GM18867 (cell line): ENCODE measurements at regions not wholly inside any gene's neighbourhood (a gene's known extent, or its start where the extent isn't known, plus 50 kb on each side); places are given as distances from the start of the nearest gene placed in this dataset.
"Not testable (repeated sequence)": the region's sequence is repeated elsewhere in the genome, so short reads cannot be mapped to it uniquely, and the experiment has no call there.

Experiments used
- ATAC-seq: cut with Tn5 transposase; IDR thresholded peaks from one replicate; pipeline ENCODE4 v1.9.1; 2021; ENCODE audit warnings: mild to moderate bottlenecking, moderate library complexity; ENCODE audit not compliant: unreplicated experiment

DNA sequence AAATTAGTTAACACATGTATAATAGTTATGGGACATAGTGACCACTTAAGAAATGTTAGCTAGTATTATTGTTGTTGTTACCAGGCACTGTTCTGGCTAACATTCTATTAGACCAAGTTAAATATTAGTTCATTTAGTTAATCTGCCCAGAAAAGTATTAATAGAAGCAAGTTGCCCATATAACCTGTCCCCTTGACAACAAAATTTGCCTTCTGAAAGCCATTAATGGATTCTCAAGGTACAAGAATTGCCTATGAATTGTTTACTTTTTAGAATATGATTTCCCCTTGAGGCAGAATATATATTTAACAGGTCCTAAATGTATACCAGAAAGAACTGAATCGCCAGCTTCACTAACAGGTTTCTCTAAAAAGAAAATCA is 167.3 kb upstream of the TMCC3 start:
- peak; percentile 34 for ATAC-seq

DNA sequence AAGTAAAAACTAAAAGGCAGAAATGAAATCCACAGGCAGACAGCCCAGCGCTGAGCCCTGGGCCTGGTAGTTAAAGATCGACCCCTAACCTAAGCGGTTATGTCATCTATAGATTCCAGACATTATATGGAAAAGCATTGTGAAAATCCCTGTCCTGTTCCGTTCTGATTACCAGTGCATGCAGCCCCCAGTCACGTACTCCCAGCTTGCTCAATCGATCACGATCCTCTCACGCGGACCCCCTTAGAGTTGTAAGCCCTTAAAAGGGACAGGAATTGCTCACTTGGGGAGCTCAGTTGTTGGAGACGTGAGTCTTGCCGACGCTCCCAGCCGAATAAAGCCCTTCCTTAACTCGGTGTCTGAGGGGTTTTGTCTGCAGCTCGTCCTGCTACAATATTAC is 166.8 kb upstream of the TMCC3 start:
- not testable (repeated sequence) for ATAC-seq

DNA sequence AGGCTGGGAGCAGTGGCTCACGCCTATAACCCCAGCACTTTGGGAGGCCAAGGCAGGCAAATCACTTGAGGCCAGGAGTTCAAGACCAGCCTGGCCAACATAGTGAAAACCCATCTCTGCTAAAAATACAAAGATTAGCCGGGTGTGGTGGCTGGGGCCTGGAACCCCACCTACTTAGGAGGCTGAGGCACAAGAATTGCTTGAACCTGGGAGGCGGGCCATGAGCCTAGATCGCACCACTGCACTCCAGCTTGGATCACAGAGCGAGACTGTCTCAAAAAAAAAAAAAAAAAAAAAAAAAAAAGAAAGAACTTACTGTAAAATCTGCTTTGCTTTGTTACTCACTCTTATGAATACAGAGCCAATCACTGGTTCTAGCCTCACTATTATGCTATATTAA is 166.4 kb upstream of the TMCC3 start:
- ATAC-seq, result not testable (repeated sequence)

DNA sequence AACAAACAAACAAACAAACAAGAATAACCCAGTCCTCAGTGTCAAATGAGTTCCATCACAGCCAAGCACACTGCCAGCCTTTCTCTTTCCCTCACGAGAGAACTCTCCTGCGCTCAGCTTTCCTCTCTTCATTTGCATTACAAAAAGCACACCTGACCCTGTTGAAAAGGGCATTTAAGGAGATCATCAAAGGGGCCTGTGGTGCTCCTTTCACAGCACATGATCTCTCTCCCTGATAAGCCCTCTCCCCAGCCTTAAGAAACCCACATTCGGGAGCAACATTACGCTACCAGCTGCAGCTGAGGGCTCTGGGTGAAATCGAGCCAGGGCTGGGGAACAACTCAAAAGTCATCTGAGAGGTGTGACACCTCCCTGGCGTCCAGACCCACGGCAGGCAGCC is 165.6 kb upstream of the TMCC3 start:
- no peak for ATAC-seq

DNA sequence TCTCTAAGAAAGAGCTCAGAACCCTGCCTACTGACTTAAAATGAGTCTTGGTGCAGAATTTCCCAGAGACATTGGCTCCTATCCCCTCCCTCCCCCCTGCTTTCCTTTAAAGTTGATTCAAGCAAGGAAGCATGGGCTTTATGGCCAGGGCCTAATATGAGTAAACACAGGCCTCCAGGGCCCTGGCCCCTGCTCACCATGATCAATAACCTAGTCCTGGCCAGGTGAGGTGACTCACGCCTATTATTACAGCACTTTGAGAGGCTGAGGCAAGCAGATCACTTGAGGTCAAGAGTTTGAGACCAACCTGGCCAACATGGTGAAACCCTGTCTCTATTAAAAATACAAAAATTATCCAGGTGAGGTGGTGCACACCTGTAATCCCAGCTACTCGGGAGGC is 165.1 kb upstream of the TMCC3 start:
- no peak for ATAC-seq

DNA sequence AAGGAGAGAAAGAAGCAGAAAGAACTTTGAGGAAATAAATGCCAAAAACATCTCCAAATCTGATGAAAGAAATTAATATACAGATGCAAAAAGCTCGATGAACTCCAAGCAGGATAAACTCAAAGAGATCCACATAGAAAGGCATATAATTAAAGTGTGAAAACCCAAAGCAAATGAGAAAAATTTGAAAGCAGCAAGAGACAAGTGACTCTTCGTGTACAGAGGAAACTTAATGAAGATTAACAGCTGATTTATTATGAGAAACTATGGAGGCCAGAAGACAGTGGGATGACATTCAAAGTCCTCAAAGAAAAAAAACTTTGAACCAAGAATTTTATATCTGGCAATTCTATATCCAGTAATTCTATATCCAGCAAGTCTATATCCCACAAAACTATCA is 163.0 kb upstream of the TMCC3 start:
- no peak for ATAC-seq

DNA sequence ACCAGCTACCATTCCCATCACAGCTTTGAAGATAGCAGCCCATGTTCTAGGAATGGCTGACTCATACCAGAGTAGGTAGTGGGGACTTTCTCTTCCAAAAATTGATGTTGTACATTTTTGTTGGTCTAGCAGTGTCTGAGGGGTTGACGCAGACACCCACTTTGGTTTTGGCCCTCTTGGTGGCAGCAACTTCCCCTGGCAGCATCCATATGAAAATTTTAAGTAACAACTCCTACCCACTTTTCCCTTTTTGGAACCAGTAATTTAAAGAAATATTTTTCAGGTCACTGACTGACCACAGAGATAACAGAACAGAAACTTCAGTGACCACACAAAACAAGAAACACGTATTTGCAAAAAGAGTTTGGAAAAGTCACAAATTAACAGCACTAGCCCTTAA is 162.0 kb upstream of the TMCC3 start:
- ATAC-seq, result peak; percentile 35

DNA sequence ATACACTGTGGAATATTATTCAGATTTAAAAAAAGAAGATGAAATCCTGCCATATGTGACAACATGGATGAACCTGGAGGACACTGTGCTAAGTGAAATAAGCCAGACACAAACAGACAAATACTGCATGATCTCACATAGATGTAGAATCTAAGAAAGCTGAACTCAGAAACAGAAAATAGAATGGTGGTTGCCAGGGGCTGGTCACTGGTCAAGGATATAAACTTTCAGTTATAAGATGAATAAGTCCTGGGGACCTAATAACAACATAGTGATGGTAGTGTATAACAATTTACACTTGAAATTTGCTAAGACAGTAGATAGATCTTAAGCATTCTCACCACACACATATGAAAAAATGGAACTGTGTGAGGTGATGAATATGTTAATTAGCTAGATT is 161.3 kb upstream of the TMCC3 start:
- no peak for ATAC-seq

DNA sequence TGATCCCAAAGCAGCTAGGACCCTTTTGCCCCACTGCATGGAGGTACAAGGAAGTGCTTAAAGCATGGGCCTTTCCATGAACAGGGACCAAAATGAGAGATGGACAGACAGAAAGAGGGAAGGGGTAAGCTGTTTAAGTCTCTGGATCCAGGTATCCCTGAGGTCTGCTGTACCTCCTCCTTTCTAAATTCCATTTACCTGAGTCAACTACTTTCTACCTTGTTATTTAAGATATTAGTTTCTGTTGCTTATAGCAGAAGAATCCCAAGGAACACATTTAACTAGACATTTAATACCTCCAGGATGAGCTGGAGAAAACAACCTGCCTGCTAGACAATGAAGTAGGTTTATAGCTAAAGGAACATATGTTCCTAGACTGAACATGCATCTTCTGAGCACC is 157.6 kb upstream of the TMCC3 start:
- no peak for ATAC-seq

DNA sequence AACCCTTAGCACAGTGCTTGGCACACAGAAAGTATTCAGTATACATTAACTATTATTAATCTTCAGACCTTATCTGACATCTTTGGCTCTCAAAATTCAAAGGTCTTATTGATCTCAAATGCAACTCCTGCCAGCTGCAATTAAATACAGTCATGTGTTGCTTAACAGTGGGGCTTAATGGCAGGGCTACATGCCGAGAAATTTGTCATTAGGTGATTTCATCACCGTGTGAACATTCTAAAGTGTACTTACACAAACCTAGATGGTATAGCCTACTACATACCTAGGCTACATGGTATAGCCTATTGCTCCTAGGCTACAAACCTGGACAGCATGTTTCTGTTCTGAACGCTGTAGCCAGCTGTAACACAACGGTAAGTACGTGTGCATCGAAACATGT is 156.3 kb upstream of the TMCC3 start:
- no peak for ATAC-seq

DNA sequence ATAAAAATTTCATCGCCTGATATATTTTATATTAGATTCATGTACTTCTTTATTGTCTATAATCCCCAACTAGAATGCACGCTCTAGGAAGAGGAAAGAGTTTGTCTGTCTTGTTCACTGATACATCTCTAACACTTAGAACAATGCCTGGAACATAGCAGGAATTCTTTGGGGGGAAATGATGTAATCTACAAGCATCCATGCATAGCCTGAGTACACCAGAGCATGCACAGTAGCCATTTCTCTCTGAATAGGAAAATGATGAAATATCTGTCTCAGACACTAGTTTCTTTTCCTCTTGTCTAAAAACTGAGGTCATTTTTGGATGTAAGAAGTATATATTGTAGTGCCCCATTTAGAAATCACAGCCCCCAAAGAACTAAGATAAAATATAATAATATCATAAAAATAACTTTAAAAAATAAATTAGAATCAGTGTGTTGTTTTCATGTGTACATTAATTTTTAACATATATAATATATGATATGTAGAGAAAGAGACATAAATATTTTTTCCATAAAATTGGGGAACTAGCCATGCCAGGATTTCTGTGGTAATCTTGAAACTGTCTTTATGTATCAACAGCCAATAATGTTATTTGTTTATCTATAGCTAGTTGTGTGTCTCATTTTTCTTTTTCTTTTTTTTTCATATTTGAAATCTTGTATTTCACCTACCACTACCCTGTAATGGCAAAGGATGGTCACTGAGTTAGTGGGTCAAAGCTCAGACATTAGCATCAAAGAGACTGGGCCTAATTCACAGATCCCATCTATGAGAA is 155.6 kb upstream of the TMCC3 start:
- ATAC-seq, result no peak

DNA sequence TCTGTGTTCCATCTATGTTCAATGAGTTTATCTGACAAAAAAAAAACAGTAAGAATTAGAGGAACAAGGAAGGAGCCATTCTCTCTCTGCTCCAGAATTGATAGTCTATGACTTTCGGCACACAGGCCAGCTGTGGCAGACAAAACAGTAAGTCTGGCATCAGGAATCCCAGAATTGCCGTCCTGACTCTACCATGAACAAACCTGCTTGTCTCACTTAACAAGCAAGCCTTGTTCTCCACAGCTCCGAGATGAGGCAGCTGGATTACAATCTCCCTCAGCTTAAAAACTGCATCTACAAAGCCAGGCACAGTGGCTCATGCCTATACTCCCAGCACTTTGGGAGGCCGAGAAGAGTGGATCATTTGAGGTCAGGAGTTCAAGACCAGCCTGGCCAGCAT is 153.6 kb upstream of the TMCC3 start:
- ATAC-seq, result no peak

DNA sequence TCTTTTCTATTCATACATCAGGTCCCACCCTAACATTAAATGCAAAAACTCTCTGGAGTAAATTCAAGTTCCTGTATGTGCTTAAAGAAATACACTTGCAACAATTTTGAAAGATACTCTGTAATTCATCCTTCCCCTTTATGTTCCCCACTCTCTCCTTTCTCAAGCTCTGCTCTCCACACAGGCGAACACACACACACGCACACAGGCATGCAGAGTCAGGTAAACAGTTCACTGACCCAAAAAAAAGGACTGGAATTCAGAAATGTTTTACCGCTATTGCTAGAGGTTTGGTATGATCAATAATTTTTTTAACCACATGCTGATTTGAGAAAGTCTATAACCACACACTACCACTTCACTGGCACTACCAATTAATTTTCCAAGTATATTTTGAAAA is 152.4 kb upstream of the TMCC3 start:
- no peak for ATAC-seq

DNA sequence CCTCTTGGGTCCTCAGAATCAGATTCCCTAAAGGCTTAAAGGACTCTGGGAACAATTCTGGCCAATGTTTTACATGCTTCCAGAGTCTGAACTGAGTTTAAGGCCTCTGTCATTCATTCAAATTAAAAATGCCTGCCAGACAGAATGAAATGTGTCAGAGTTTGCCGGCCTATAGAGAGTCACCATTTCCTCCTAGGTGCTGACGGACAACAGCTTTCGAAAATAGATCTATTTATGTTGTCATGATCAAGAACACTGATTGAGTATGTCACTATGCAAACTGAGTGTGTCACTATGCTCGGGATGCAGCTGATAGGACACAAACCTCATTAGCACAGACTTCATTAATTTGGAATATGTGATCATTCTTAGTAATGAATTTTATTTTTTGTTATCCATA is 151.4 kb upstream of the TMCC3 start:
- ATAC-seq, result no peak

DNA sequence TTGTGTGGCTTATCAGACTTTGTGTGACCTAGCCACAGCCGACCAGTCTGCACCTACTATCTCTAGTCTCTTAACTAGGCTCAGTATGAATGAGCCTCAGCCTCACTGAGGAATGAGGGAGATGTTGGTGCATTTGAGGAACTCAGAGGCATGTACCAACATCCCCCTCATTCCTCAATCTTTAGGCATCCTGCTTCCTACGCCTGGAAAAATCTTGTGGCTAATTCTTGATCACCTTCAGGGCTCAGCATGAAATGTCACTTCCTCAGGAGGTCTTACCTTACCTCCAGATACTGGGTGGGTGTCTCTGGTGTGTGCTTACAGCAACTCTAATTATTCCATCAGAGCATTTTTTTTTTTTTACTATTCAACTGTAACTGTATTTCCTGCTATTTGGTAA is 148.8 kb upstream of the TMCC3 start:
- no peak for ATAC-seq

DNA sequence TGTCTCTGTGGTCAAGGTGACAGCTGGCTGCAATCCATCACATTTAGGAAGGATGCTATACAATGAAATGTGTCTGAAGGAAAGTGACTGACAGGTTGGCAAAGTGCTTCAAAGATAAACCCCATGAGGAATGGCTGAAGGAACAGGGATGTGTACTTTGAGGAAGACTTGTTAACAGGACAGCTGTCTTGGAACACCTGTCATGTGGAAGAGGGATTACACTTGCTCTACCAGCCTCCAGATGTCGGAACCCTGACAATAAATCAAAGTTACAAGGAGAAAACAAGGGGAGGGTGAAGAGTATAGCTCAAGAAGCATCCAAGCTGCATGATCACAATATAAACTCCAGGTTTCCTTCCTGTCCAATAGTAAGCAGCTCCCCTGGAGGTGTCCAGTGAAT is 147.8 kb upstream of the TMCC3 start:
- no peak for ATAC-seq

DNA sequence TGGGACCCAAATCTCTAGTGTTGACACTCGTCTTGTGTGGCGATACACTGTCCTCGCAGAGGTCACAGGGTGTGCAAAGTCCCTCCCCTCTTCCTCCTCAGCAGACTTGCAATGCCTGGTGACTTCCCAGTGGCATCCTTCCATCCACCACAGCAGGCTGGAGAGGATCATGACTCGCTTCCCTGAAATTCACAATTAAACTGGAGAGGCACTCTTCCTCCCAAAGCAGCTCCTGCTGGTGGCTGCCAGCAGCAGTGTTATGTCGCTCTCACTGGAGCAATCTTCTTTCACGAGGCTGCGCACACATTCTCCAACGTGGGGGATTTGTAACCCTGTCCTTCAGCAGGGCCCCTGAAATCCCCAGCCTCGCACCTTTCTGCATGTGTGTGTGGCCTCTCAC is 145.2 kb upstream of the TMCC3 start:
- no peak for ATAC-seq

DNA sequence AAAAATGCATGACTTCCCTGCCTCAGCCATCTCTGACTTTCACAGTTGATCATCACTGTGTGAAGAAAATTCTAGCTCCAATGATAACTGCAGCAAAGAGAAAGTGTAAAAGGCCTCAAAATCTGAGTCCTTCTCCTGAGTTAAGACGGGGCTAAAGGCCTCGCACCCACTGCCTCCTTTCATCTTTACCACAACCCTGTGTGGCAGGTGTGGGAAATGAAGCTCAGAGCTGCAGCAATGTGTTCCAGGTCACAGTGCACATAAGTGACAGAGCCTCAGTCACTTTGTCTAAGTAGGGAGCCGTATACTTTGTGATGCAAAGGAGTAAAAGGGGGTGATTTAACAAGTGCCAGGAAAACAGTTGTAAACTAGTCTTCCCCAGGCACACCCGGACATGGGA is 144.7 kb upstream of the TMCC3 start:
- no peak for ATAC-seq

DNA sequence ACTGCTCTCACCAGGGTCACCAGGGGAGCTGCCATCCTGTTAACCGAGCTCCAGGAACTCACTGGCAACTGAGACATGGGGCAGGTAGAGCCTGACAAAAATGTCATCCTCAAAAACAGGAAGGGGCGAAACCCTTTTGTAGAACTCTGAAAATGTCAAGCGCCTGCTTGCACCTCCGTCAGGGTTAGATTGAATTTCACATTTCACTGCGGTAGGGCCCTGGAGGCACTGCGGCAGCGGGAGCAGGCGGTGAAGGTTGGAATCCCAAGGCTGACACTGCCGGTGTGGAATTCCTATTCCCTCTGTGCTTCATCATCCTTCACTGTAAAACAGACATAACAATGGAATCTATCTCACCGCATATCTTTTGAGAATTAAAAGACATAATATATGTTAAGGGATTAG is 142.8 kb upstream of the TMCC3 start:
- ATAC-seq, result no peak

DNA sequence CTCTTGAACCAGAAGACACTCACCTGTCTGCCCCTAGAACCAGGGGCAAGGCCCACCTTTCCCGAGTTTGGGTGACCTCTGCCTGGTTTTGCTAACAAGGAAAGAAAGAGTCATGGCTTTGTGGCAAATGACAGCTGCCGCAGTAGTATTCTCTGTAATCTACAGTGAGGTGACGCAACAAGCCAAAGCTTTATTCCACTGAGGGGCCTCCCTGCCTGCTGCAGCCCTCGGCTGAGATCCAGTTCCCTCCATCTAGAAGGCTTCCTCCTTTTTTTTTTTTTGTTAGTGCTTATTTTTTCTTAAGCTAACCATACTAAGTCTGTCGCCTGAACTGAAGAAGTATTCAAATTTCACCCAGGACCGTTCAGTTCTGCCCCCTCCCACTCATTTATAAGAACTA is 142.3 kb upstream of the TMCC3 start:
- no peak for ATAC-seq

DNA sequence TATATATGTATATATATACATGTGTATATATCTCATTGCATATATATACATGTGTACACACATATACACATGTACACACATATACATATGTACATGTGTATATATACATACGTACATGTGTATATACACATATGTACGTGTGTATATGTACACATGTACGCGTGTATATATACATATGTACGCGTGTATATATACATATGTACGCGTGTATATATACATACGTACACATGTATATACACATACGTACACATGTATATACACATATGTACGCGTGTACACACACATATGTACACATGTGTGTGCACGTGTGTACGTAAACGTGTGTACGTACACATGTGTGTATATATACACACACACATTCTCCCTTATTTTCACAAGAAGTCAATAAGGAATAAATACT is 141.6 kb upstream of the TMCC3 start:
- no peak for ATAC-seq

DNA sequence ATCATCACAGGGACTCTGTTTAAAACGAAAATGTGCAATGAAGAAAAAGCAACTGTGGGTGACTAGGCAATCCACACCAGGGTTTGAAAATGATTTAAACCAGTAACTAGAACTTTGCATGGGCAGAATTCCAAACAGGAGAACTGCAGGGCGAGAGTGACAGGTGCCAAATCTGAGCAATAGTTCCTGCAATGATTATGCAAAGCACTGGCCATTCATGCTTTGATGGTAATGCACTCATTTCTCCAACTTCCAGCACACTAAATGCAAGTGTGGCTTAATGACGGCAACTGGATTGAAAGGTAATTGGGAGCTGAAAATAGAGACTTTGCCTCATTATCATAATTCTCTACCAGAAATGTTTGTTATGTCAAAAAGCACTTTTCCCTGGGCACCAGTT is 140.5 kb upstream of the TMCC3 start:
- ATAC-seq, result no peak

DNA sequence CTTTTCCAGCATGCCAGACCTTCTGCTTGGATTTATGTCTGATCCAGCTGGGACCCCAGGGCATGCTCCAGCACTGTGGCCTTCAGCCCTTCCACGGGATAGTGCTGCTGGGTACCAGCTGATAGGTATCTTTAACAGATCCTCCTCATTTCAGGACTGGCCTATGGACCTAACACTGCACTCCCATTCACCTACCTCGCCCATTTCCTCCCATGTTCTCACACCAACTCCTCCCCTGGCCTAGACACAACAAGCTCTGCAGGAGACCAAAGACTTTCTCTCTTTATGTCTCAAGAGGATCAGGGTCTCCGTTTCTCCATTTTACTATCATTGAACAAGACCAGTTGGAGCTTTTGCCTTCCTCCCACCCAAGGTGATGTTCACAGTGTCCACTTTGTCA is 140.0 kb upstream of the TMCC3 start:
- no peak for ATAC-seq
